Renal cortex interstitium (tissue), 11 donors: ENCODE measurements at regions not wholly inside any gene's neighbourhood (a gene's known extent, or its start where the extent isn't known, plus 50 kb on each side); places are given as distances from the start of the nearest gene placed in this dataset.

Experiments used
- DNase-seq, 11 donors: peaks; one replicate each; pipeline ENCODE4 v3.0.0-alpha.2; 2013; ENCODE audit warnings: low read depth in 9 of 11, low spot score in 4 of 11; ENCODE audit errors: extremely low read depth in 1 of 11

- DNase-seq: no peak
Observed at GRCh38 chr6:4603856-4604369, 172.3 kb upstream of the CDYL start.

GRCh38 chr6:4603291-4603690 lies 172.9 kb upstream of the CDYL start:
- DNase-seq: no peak

DNA sequence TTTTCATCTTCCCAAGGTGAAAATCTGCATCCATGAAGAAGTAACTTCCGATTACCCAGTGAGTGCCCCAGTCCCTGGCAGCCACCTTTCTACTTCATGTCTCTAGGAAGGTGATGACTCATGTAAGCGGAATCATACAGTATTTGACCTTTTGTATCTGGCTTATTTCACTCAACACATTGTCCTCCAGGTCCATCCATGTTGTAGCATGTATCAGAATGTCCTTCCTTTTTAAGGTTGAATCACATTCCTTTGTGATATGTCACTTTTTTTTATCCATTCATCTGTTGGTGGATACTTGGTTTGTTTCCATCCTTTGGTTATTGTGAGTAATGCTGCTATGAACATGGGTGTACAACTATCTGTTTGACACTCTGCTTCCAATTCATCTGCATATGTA lies 176.3 kb upstream of the CDYL start:
- DNase-seq: no peak

DNA sequence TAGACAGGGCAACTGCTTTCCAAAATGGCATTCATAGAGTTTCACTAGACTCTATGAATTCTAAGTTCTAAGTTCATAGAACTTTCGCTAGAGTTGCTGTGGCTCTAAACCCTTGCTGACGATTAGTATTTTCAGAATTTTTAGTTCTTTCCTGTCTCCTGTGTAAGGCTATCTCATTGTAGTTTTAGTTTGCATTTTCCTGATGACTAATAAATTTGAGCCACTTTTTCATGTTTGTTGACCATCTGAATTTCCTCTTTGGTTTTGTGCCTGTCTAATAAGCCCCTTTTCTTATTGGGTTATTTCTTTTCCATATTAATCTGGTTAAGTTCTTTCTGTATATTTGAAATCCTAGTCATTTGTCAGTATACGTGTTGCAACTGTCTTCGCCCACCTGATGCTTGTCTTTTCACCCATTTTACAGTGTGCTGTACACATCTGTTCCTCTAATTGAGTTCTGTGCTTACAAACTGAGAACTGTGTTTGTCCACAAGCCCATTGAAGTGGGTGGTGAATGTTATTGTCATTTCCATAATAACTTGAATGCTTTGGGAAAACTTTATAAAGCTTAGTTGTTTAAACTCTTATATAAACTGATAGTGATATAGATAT lies 177.7 kb upstream of the CDYL start:
- DNase-seq: no peak

GRCh38 chr6:4593951-4594350 lies 182.3 kb upstream of the CDYL start:
- no peak for DNase-seq

DNA sequence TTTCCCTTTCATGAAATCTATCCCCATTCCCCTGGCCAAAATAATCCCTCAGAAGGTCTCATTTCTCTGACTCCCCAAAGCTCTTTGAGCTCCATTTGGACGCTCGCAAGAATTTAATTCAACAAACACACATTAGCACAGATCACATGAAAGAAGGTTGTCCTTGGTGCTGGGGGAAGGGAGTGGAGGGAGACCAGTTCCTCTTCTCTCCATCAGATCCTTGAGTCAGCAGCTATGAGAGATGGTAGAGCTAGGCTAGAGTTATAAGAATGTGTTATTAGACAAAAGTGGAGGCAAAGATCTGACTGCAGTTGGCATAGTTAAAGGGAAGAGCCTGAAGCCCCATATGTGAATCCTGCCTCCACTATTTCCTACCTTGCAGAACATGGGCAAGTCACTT lies 184.2 kb upstream of the CDYL start:
- DNase-seq: no peak

GRCh38 chr6:4591218-4591617 lies 185.0 kb upstream of the CDYL start:
- no peak for DNase-seq

- no peak for DNase-seq
Observed at GRCh38 chr6:4589295-4589694, 186.9 kb upstream of the CDYL start.

- no peak for DNase-seq
Observed at GRCh38 chr6:4588581-4588980, 187.6 kb upstream of the CDYL start.

DNA sequence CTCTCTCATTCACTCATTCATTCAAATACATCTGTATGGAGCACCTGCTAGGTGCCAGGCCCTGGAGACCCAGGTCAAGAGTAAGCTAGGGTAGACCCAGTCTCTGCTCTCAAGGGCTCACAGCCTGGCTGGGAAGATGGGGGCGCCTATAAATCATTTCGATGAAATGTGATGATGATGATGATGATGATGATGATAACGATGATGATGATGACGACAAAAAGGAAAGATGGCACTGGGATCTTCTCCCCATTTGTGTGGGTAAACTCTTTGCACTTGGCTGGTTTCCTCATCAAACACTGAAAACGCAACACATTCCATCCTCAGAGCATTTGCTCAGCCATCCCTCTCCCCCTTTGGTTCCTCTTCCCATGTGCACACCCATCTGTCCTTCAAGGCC lies 188.0 kb upstream of the CDYL start:
- DNase-seq: no peak

GRCh38 chr6:4587171-4587570 lies 189.0 kb upstream of the CDYL start:
- DNase-seq: no peak

DNA sequence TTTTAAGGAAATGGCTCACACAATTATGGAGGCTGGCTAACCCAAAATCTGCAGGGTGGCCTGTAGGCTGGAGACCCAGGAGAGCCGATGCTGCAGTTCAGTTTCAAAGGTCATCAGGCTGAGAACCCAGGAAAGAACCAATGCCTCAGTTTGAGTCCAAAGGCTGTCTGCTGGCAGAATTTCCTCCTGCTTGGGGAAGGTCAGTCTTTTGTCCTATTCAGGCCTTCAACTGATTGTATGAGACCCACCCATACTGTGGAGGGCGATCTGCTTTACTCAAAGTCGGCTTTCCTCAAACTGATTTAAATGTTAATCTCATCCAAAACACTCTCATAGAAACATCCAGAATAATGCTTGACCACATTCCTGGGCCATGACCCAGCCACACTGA lies 189.7 kb upstream of the CDYL start:
- no peak for DNase-seq

DNA sequence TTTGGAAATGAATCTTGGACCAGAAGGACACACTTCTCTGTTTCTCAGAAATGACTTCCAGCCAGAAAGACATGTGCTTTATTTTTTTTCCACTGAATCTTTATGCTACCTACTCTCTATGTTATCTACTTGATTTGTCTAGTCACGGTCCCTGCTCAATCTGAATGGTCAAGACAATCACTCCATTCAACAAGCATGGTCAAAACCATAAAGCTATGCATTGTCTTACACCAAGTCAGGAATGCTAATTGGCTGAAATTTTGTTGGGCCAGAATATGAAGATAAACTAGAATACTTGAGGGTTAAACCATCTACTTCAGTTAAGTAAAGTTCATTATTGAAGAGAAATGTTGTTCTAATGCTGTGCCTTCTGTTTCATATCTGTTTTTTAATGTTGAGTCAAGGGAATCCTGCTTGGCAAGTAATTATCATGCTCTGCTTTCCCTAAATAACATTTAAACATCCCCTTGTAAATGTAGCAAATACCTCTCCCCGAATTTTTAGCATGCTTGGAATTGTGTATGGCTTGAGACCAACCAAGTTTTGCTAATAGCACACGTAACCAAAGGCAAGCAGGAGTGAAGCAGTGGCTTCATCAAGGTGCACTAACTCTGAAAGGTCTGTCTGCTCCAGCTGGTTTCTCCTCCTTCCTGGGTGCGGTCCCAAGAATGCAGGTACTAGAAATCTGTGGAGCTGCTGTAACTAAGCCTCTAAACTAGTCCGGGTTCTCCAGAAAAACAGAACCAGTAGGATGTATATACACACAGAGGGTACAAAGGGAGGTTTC lies 190.3 kb upstream of the CDYL start:
- no peak for DNase-seq

- DNase-seq: no peak
Observed at GRCh38 chr6:4584801-4585200, 191.4 kb upstream of the CDYL start.

DNA sequence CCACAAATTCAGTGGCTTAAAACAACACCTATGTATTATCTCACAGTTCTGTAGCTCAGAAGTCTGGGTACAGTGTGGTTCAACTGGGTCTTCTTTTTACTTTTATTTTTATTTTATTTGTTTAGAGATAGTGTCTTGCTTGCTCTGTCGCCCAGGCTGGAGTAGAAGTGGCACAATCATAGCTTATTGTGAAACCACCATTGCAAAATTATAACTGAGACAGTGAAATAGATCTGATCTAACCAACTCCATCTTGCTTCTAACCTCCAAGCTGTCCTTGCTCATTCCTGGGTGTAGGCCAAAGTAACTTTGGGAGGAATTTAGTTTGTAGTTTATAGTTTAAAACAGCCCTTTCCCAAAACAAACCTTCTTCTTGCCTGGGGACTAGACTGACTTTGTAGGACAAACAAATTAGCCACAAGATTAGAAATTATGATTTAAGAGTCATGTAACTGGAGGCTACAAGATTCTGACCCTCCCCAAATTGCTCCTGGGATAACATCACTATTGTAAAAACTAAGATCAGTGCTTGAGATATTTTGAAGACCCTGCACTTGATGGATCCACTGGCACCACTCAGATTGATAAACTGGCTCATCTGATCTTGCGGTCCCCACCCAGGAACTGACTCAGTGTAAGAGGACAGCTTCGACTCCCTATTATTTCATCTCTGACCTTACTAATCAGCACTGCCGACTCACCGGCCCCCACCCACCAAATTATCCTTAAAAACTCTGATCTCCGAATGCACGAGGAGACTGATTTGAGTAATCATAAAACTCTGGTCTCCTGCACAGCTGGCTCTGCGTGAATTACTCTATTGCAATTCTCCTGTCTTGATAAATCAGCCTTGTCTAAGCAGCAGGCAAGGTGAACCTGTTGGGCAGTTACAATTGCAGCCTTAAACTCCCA lies 193.4 kb upstream of the CDYL start:
- DNase-seq: no peak

DNA sequence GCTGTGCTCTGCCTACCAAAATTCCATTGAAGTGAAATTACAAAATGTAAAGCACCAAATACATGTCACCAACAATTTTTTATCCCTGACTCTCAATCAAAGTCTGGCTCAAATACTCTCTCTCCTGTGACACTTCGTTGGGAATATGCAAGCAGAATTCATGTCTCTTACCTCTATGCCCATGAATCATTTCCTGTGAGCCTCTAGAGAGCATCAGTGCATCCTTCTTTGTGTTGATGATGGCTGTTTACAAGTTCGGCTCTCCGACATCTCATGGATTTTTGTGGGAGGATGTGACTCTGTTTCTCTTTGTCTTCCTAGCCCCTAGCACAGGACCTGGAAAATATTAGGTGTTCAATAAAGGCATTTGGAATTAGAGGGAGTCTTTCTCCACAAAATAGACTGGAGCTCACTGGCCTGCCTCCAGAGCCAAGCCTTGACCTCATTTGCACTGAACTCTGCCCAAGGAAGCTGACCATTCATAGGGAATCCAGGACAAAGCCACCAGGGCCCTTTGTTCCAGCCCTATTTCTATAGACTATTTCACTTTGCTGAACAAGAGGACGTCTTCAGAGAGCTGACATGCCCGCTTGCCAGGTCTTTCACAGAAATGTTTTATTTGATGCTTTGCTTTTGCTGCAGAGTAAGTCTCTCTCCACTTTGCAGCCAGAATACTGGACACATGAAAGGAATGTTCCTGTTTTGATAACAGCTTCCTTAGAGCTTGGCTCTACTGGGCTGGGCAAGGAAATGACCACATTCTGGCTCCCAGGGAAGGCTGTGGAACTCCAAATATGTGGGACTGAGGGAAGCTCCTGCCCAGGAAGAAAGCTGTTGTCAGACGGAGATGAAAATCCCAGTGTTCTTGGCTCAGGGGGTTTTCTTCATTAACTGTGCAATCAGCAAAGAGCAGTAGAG lies 194.5 kb upstream of the CDYL start:
- DNase-seq: no peak

DNA sequence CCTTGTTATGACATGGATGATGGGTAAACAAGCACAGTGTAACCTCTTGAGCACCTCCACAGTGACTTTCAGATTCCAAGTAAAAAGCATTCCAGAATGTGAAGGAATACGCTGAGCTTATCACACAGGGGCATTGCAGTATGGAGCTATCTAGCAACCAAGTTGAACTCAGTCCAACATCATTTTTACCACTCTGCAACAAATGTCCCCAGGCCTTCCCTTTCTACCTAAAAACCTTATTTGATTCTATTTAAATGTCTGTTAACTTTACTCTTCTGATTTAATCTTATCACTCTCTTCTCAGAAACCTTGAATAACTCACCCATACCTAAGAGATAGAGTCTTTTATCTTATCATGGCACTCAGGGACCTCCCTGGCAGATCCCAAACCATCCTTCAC lies 195.8 kb upstream of the CDYL start:
- no peak for DNase-seq

GRCh38 chr6:4577406-4577805 lies 198.8 kb upstream of the CDYL start:
- no peak for DNase-seq

DNA sequence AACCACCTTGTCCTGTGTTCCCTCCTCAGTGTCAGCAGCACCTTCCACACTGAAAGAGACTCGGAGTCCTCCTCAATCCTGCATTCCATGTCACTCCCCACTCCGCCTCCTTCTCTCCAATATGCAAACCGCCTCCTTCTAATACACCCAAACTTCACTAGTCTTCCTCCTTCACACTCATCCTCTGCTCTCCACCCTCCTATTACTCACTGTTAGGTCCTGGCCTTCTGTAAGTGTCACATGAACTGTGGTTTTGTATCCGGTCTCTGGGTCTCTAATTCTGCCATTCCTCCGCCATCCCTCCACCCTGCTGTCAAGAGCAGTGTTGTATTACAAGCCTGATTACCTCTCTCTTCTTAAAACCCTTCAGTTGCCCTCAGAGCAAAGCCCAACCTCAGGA lies 200.5 kb upstream of the CDYL start:
- DNase-seq: no peak
